SKM-1 treated with dmso at 0.1 percent for 144 hours (cell line): ENCODE measurements at regions not wholly inside any gene's neighbourhood (a gene's known extent, or its start where the extent isn't known, plus 50 kb on each side); places are given as distances from the start of the nearest gene placed in this dataset.
"Not testable (repeated sequence)": the region's sequence is repeated elsewhere in the genome, so short reads cannot be mapped to it uniquely, and the experiment has no call there.

Experiments used
- DNase-seq: peaks from one replicate; lab custom pipeline; 2025; ENCODE audit not compliant: unreplicated experiment; lab: John Stamatoyannopoulos, UW

GRCh38 chr3:102299125-102299877, 135.5 kb upstream of the ZPLD1 start:
- DNase-seq, result no peak

- no peak for DNase-seq
These were observed 133.5 kb upstream of the ZPLD1 start for GRCh38 chr3:102301155-102301880.

- no peak for DNase-seq
These were observed 132.8 kb upstream of the ZPLD1 start for GRCh38 chr3:102302020-102302419.

GRCh38 chr3:102304550-102304949, 130.3 kb upstream of the ZPLD1 start:
- no peak for DNase-seq

GRCh38 chr3:102307442-102307841, 127.4 kb upstream of the ZPLD1 start:
- no peak for DNase-seq

- DNase-seq, result no peak
These were observed 105.7 kb upstream of the ZPLD1 start for GRCh38 chr3:102329066-102329465.

GRCh38 chr3:102329561-102329960, 105.3 kb upstream of the ZPLD1 start:
- DNase-seq, result no peak

GRCh38 chr3:102332205-102332604, 102.6 kb upstream of the ZPLD1 start:
- DNase-seq, result no peak

GRCh38 chr3:102332934-102333333, 101.9 kb upstream of the ZPLD1 start:
- DNase-seq, result no peak

GRCh38 chr3:102336130-102336529, 98.7 kb upstream of the ZPLD1 start:
- no peak for DNase-seq

- no peak for DNase-seq
These were observed 95.1 kb upstream of the ZPLD1 start for GRCh38 chr3:102339671-102340070.

GRCh38 chr3:102346897-102347296, 87.9 kb upstream of the ZPLD1 start:
- no peak for DNase-seq

GRCh38 chr3:102348904-102349303, 85.9 kb upstream of the ZPLD1 start:
- no peak for DNase-seq

GRCh38 chr3:102353148-102353547, 81.7 kb upstream of the ZPLD1 start:
- DNase-seq, result no peak

GRCh38 chr3:102353805-102354204, 81.0 kb upstream of the ZPLD1 start:
- no peak for DNase-seq

- DNase-seq, result no peak
These were observed 79.8 kb upstream of the ZPLD1 start for GRCh38 chr3:102354818-102355515.

- DNase-seq, result no peak
These were observed 78.3 kb upstream of the ZPLD1 start for GRCh38 chr3:102356506-102356905.

- not testable (repeated sequence) for DNase-seq
These were observed 77.5 kb upstream of the ZPLD1 start for GRCh38 chr3:102357313-102357712.

GRCh38 chr3:102360183-102360860, 74.5 kb upstream of the ZPLD1 start:
- DNase-seq, result no peak

- DNase-seq, result no peak
These were observed 73.7 kb upstream of the ZPLD1 start for GRCh38 chr3:102361101-102361500.

GRCh38 chr3:102366116-102366515, 68.7 kb upstream of the ZPLD1 start:
- not testable (repeated sequence) for DNase-seq
